GM12878 (cell line): ENCODE measurements at regions not wholly inside any gene's neighbourhood (a gene's known extent, or its start where the extent isn't known, plus 50 kb on each side); places are given as distances from the start of the nearest gene placed in this dataset.

Experiments used
- EP300 ChIP-seq, 2 experiments: fragments of 150-350 bp in 1 of 2; IDR thresholded peaks; 2 replicates each; pipeline ENCODE4 v1.6.1; 2011 to 2012; ENCODE audit warnings: low read depth in 2 of 2, low read length in 2 of 2, borderline replicate concordance in 1 of 2, improper control_type of control experiment in 1 of 2, inconsistent platforms in 1 of 2; ENCODE audit not compliant: control insufficient read depth in 1 of 2
- EZH2 ChIP-seq: IDR thresholded peaks from 2 replicates; pipeline ENCODE4 v1.6.1; 2012; ENCODE audit warnings: low read depth, mild to moderate bottlenecking, control low read depth, inconsistent platforms, low read length, borderline replicate concordance; ENCODE audit not compliant: control insufficient read depth
- KAT2A ChIP-seq: conservative IDR thresholded peaks from 2 replicates; pipeline ENCODE4 v1.6.1; 2011; ENCODE audit warnings: low read depth, low read length; ENCODE audit not compliant: control insufficient read depth
- LARP7 ChIP-seq: fragments of 450-650 bp; IDR thresholded peaks from 2 replicates; pipeline ENCODE4 v1.6.1; 2017; ENCODE audit warnings: mild to moderate bottlenecking
- POLR2AphosphoS5 ChIP-seq: IDR thresholded peaks from 2 replicates; pipeline ENCODE4 v1.6.1; 2011; ENCODE audit warnings: mild to moderate bottlenecking, low read length, inconsistent platforms
- SUZ12 ChIP-seq: fragments of 200-600 bp; sonication (generic); IDR thresholded peaks from one replicate; pipeline ENCODE4 v1.6.1; 2018; ENCODE audit warnings: antibody characterized with exemption, mild to moderate bottlenecking; ENCODE audit not compliant: unreplicated experiment
- ZNF24 ChIP-seq: fragments of 450-650 bp; IDR thresholded peaks from 2 replicates; pipeline ENCODE4 v1.6.1; 2017; ENCODE audit warnings: antibody characterized with exemption, mild to moderate bottlenecking
- TF ChIP-seq, protein P1 (sequence below): IDR thresholded peaks from 2 replicates; pipeline ENCODE4 v1.6.1; 2012; ENCODE audit warnings: mild to moderate bottlenecking, low read depth, low read length
- TF ChIP-seq, protein P2 (sequence below), 3 experiments: IDR thresholded peaks in 2 of 3; conservative IDR thresholded peaks in 1 of 3; 2 replicates each; pipeline ENCODE4 v1.5.1; 2011; ENCODE audit warnings: low read depth in 3 of 3, low read length in 3 of 3, mild to moderate bottlenecking in 3 of 3, control low read depth in 2 of 3, moderate library complexity in 2 of 3, inconsistent platforms in 1 of 3, mixed read lengths in 1 of 3; ENCODE audit not compliant: control insufficient read depth in 2 of 3, insufficient read depth in 1 of 3; ENCODE audit errors: extremely low read depth in 1 of 3
- TF ChIP-seq, protein P3 (sequence below): IDR thresholded peaks from 2 replicates; pipeline ENCODE4 v1.6.1; 2011; ENCODE audit warnings: low read depth, mild to moderate bottlenecking, low read length, moderate library complexity, borderline replicate concordance; ENCODE audit errors: extremely low read depth
- TF ChIP-seq, protein P4 (sequence below): fragments of 450-650 bp; IDR thresholded peaks from 2 replicates; pipeline ENCODE4 v1.6.1; 2017; ENCODE audit warnings: mild to moderate bottlenecking, low read depth, inconsistent platforms; ENCODE audit not compliant: poor library complexity, severe bottlenecking

DNA sequence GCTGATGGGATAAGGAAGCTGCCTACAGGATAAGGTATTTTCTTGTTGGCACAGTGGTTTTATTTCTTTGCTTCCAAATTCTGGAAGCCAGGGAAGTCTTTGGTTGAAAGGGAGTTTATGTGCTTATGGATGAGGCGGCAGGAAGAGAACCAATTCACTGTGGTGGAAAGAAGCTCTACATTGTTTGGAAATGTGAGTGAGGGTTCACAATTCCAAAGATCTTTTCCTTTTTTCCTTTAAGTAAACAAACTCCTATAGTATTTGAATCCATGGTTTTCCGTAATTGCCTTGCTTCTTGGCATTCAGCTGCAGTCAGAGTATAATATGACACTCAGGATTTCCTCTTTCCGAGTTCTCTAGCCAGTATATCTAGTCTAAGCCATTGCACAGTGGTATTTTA is 86.2 kb downstream of the TEX29 start:
- TF ChIP-seq, protein P1, sequence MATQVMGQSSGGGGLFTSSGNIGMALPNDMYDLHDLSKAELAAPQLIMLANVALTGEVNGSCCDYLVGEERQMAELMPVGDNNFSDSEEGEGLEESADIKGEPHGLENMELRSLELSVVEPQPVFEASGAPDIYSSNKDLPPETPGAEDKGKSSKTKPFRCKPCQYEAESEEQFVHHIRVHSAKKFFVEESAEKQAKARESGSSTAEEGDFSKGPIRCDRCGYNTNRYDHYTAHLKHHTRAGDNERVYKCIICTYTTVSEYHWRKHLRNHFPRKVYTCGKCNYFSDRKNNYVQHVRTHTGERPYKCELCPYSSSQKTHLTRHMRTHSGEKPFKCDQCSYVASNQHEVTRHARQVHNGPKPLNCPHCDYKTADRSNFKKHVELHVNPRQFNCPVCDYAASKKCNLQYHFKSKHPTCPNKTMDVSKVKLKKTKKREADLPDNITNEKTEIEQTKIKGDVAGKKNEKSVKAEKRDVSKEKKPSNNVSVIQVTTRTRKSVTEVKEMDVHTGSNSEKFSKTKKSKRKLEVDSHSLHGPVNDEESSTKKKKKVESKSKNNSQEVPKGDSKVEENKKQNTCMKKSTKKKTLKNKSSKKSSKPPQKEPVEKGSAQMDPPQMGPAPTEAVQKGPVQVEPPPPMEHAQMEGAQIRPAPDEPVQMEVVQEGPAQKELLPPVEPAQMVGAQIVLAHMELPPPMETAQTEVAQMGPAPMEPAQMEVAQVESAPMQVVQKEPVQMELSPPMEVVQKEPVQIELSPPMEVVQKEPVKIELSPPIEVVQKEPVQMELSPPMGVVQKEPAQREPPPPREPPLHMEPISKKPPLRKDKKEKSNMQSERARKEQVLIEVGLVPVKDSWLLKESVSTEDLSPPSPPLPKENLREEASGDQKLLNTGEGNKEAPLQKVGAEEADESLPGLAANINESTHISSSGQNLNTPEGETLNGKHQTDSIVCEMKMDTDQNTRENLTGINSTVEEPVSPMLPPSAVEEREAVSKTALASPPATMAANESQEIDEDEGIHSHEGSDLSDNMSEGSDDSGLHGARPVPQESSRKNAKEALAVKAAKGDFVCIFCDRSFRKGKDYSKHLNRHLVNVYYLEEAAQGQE: no peak
- TF ChIP-seq, protein P2, sequence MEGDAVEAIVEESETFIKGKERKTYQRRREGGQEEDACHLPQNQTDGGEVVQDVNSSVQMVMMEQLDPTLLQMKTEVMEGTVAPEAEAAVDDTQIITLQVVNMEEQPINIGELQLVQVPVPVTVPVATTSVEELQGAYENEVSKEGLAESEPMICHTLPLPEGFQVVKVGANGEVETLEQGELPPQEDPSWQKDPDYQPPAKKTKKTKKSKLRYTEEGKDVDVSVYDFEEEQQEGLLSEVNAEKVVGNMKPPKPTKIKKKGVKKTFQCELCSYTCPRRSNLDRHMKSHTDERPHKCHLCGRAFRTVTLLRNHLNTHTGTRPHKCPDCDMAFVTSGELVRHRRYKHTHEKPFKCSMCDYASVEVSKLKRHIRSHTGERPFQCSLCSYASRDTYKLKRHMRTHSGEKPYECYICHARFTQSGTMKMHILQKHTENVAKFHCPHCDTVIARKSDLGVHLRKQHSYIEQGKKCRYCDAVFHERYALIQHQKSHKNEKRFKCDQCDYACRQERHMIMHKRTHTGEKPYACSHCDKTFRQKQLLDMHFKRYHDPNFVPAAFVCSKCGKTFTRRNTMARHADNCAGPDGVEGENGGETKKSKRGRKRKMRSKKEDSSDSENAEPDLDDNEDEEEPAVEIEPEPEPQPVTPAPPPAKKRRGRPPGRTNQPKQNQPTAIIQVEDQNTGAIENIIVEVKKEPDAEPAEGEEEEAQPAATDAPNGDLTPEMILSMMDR (IDR thresholded peaks at IDR 0.05 in 2 of 3, conservative IDR thresholded peaks at IDR 0.05 in 1 of 3; ENCODE audit: control insufficient read depth in 2 of 3, extremely low read depth in 1 of 3, insufficient read depth in 1 of 3, low read depth in 3 of 3, low read length in 3 of 3): no peak
- TF ChIP-seq, protein P3, sequence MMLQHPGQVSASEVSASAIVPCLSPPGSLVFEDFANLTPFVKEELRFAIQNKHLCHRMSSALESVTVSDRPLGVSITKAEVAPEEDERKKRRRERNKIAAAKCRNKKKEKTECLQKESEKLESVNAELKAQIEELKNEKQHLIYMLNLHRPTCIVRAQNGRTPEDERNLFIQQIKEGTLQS: no peak
- TF ChIP-seq EZH2 (no peak), ZNF24 (no peak), EP300 (IDR thresholded peaks at IDR 0.05; ENCODE audit: borderline replicate concordance in 1 of 2, control insufficient read depth in 1 of 2, low read depth in 2 of 2, low read length in 2 of 2) (no peak), LARP7 (no peak), POLR2AphosphoS5 (no peak), SUZ12 (no peak), KAT2A (no peak)
- TF ChIP-seq, protein P4, sequence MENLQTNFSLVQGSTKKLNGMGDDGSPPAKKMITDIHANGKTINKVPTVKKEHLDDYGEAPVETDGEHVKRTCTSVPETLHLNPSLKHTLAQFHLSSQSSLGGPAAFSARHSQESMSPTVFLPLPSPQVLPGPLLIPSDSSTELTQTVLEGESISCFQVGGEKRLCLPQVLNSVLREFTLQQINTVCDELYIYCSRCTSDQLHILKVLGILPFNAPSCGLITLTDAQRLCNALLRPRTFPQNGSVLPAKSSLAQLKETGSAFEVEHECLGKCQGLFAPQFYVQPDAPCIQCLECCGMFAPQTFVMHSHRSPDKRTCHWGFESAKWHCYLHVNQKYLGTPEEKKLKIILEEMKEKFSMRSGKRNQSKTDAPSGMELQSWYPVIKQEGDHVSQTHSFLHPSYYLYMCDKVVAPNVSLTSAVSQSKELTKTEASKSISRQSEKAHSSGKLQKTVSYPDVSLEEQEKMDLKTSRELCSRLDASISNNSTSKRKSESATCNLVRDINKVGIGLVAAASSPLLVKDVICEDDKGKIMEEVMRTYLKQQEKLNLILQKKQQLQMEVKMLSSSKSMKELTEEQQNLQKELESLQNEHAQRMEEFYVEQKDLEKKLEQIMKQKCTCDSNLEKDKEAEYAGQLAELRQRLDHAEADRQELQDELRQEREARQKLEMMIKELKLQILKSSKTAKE: no peak
